WERI-Rb-1 (cell line): ENCODE measurements at regions not wholly inside any gene's neighbourhood (a gene's known extent, or its start where the extent isn't known, plus 50 kb on each side); places are given as distances from the start of the nearest gene placed in this dataset.

Experiments used
- DNase-seq: peaks from one replicate; pipeline ENCODE4 v3.0.0-alpha.2; 2020
- H3K27ac ChIP-seq: fragments of 250-450 bp; sonication (Bioruptor Pico); 2 replicates; pipeline ENCODE4 v1.5.1; 2020; ENCODE audit warnings: mild to moderate bottlenecking, moderate library complexity
- H3K27me3 ChIP-seq: fragments of 250-450 bp; sonication (Bioruptor Pico); 2 replicates; pipeline ENCODE4 v1.5.1; 2021; ENCODE audit warnings: mild to moderate bottlenecking, low read depth, moderate library complexity; ENCODE audit not compliant: insufficient read depth, severe bottlenecking
- H3K36me3 ChIP-seq: fragments of 250-450 bp; sonication (Bioruptor Pico); 2 replicates; pipeline ENCODE4 v1.5.1; 2020; ENCODE audit warnings: mild to moderate bottlenecking, moderate library complexity
- H3K4me3 ChIP-seq: 2 replicates; pipeline ENCODE4 v1.5.1; 2011; ENCODE audit warnings: low read depth, mild to moderate bottlenecking, control low read depth, low read length
- H3K9me3 ChIP-seq: fragments of 250-450 bp; sonication (Bioruptor Pico); 2 replicates; pipeline ENCODE4 v1.5.1; 2021; ENCODE audit warnings: mild to moderate bottlenecking, moderate library complexity; ENCODE audit not compliant: severe bottlenecking
- TF ChIP-seq, protein P1 (sequence below): IDR thresholded peaks from 2 replicates; pipeline ENCODE4 v1.5.1; 2011; ENCODE audit warnings: low read depth, mild to moderate bottlenecking, control low read depth, inconsistent platforms, low read length

GRCh38 chr10:42477170-42477569 lies 161.2 kb downstream of the ZNF33B start:
- DNase-seq, result no peak
- H3K27me3 ChIP-seq, result peaks cover 43% of the 10 kb centered on the region
- H3K27ac ChIP-seq, result no peak overlapping the region
- no peaks in the 10 kb centered on the region for H3K9me3 ChIP-seq
- TF ChIP-seq, protein P1, sequence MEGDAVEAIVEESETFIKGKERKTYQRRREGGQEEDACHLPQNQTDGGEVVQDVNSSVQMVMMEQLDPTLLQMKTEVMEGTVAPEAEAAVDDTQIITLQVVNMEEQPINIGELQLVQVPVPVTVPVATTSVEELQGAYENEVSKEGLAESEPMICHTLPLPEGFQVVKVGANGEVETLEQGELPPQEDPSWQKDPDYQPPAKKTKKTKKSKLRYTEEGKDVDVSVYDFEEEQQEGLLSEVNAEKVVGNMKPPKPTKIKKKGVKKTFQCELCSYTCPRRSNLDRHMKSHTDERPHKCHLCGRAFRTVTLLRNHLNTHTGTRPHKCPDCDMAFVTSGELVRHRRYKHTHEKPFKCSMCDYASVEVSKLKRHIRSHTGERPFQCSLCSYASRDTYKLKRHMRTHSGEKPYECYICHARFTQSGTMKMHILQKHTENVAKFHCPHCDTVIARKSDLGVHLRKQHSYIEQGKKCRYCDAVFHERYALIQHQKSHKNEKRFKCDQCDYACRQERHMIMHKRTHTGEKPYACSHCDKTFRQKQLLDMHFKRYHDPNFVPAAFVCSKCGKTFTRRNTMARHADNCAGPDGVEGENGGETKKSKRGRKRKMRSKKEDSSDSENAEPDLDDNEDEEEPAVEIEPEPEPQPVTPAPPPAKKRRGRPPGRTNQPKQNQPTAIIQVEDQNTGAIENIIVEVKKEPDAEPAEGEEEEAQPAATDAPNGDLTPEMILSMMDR, result no peak
- no peaks in the 10 kb centered on the region for H3K36me3 ChIP-seq
- H3K4me3 ChIP-seq, result no peak overlapping the region

GRCh38 chr10:42476101-42476500 lies 162.3 kb downstream of the ZNF33B start:
- TF ChIP-seq, protein P1, result no peak
- Histone ChIP-seq H3K27ac (no peak overlapping the region), H3K36me3 (no peaks in the 10 kb centered on the region), H3K9me3 (no peaks in the 10 kb centered on the region), H3K4me3 (no peak overlapping the region), H3K27me3 (peaks cover 42% of the 10 kb centered on the region)
- DNase-seq, result no peak

- Histone ChIP-seq H3K4me3 (no peak overlapping the region), H3K27me3 (peaks cover 38% of the 10 kb centered on the region), H3K36me3 (no peaks in the 10 kb centered on the region), H3K9me3 (no peaks in the 10 kb centered on the region), H3K27ac (no peak overlapping the region)
- no peak for DNase-seq
- TF ChIP-seq, protein P1, result no peak
These were observed 162.9 kb downstream of the ZNF33B start for GRCh38 chr10:42475168-42476098.

GRCh38 chr10:42454313-42454712 lies 184.1 kb downstream of the ZNF33B start:
- H3K9me3 ChIP-seq, result no peaks in the 10 kb centered on the region
- no peak for DNase-seq
- no peak overlapping the region for H3K4me3 ChIP-seq

GRCh38 chr10:42431095-42431494 lies 207.3 kb downstream of the ZNF33B start:
- H3K36me3 ChIP-seq, result no peaks in the 10 kb centered on the region
- no peaks in the 10 kb centered on the region for H3K9me3 ChIP-seq
- H3K4me3 ChIP-seq, result no peak overlapping the region
- peaks cover 28% of the 10 kb centered on the region for H3K27me3 ChIP-seq
- DNase-seq, result no peak
- no peak overlapping the region for H3K27ac ChIP-seq
- TF ChIP-seq, protein P1, result no peak

More at GRCh38 chr10:42454313-42454712, 184.1 kb downstream of the ZNF33B start:
- Histone ChIP-seq H3K27me3 (peaks cover 10% of the 10 kb centered on the region), H3K27ac (no peak overlapping the region), H3K36me3 (no peaks in the 10 kb centered on the region)
- TF ChIP-seq, protein P1, result no peak

- H3K4me3 ChIP-seq, result no peak overlapping the region
These were observed 209.8 kb downstream of the ZNF33B start for GRCh38 chr10:42428534-42428933.

More at GRCh38 chr10:42428534-42428933, 209.8 kb downstream of the ZNF33B start:
- H3K27ac ChIP-seq, result no peak overlapping the region
- TF ChIP-seq, protein P1, result peak; percentile 18; the same call in 1 of the 2 replicates
- no peak for DNase-seq
- H3K27me3 ChIP-seq, result peaks cover 31% of the 10 kb centered on the region
- H3K36me3 ChIP-seq, result no peaks in the 10 kb centered on the region
- no peaks in the 10 kb centered on the region for H3K9me3 ChIP-seq
